ENCODE measurements at regions not wholly inside any gene's neighbourhood (a gene's known extent, or its start where the extent isn't known, plus 50 kb on each side); places are given as distances from the start of the nearest gene placed in this dataset.

DNA sequence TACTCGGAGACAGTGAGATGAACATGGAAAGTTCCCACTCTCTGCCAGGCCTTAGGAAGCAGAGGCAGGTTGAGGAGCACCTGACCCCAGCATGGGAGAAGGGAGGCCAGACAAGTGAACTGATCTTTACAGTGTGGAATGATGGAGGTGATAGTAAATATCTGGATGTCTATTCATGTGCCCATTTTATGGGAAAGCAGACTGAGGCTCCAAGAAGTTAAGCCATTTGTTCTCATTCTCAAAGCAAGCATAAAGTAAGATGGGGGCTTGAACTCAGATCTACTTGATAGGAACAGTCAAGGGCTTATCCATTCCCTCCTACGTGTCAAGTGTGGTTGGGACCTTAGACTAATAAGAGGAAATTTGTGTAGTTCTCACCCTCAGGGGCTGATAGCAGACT, 461.5 kb downstream of the MN1 start:
- intact Hi-C loops (cut with DNase I): no loop called here
- H3K27ac ChIP-seq: no peak overlapping the region
- no peak for TF ChIP-seq POLR2A (IDR thresholded peaks at IDR 0.05)
- TF ChIP-seq, protein P1, sequence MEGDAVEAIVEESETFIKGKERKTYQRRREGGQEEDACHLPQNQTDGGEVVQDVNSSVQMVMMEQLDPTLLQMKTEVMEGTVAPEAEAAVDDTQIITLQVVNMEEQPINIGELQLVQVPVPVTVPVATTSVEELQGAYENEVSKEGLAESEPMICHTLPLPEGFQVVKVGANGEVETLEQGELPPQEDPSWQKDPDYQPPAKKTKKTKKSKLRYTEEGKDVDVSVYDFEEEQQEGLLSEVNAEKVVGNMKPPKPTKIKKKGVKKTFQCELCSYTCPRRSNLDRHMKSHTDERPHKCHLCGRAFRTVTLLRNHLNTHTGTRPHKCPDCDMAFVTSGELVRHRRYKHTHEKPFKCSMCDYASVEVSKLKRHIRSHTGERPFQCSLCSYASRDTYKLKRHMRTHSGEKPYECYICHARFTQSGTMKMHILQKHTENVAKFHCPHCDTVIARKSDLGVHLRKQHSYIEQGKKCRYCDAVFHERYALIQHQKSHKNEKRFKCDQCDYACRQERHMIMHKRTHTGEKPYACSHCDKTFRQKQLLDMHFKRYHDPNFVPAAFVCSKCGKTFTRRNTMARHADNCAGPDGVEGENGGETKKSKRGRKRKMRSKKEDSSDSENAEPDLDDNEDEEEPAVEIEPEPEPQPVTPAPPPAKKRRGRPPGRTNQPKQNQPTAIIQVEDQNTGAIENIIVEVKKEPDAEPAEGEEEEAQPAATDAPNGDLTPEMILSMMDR (IDR thresholded peaks at IDR 0.05): no peak
- TF ChIP-seq POLR2AphosphoS5 (IDR thresholded peaks at IDR 0.05): no peak
- no peaks in the 10 kb centered on the region for H3K27me3 ChIP-seq (replicated peaks; ENCODE audit: insufficient read depth)
- H3K36me3 ChIP-seq: no peaks in the 10 kb centered on the region
- WGBS: 84% methylated on average over 2 of the region's 2 CpGs
- no peak overlapping the region for H3K4me3 ChIP-seq
- no peak for DNase-seq (ENCODE audit: low spot score)
- no peaks in the 10 kb centered on the region for H3K4me1 ChIP-seq (replicated peaks)
- no peaks in the 10 kb centered on the region for H3K9me3 ChIP-seq

- 93% methylated on average over 1 of the region's 1 CpG for WGBS
- Histone ChIP-seq H3K9me3 (no peaks in the 10 kb centered on the region), H3K4me1 (replicated peaks) (no peaks in the 10 kb centered on the region), H3K27me3 (replicated peaks; ENCODE audit: insufficient read depth) (no peaks in the 10 kb centered on the region), H3K4me3 (no peak overlapping the region), H3K36me3 (no peaks in the 10 kb centered on the region), H3K27ac (no peak overlapping the region)
- no peak for DNase-seq (ENCODE audit: low spot score)
- intact Hi-C loops (cut with DNase I): no loop called here
- no peak for TF ChIP-seq POLR2A (IDR thresholded peaks at IDR 0.05)
- no peak for TF ChIP-seq POLR2AphosphoS5 (IDR thresholded peaks at IDR 0.05)
- TF ChIP-seq, protein P1 (IDR thresholded peaks at IDR 0.05): no peak
These were observed 457.0 kb downstream of the MN1 start for GRCh38 chr22:27344546-27344945.

- Histone ChIP-seq H3K4me3 (no peak overlapping the region), H3K27ac (no peak overlapping the region), H3K4me1 (replicated peaks) (no peaks in the 10 kb centered on the region), H3K27me3 (replicated peaks; ENCODE audit: insufficient read depth) (no peaks in the 10 kb centered on the region), H3K36me3 (no peaks in the 10 kb centered on the region), H3K9me3 (no peaks in the 10 kb centered on the region)
- TF ChIP-seq POLR2AphosphoS5 (IDR thresholded peaks at IDR 0.05): no peak
- TF ChIP-seq, protein P1 (IDR thresholded peaks at IDR 0.05): no peak
- no peak for TF ChIP-seq POLR2A (IDR thresholded peaks at IDR 0.05)
- DNase-seq (ENCODE audit: low spot score): no peak
- 38% methylated on average over 7 of the region's 7 CpGs for WGBS
- intact Hi-C loops (cut with DNase I): no loop called here
These were observed 455.9 kb downstream of the MN1 start for GRCh38 chr22:27345691-27346090.

DNA sequence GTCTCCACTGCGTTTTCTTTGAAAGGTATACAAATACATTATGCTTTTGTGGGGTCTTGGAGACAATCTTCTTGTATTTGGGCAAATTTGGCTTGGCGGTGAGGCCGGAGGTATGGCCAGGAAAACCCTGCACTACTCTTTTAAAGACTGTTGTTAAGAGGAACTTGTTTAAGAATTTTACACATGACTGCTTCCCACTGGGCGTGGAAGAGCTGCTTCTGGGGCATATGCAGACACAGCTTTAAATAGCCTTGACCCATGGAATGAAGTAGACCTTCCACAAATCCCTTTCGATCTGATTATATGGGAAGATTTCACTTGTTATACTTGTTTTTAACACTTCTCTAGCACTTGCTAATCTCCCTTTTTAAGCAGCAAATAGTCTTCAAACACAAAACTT, 453.6 kb downstream of the MN1 start:
- Histone ChIP-seq H3K4me3 (no peak overlapping the region), H3K4me1 (replicated peaks) (no peaks in the 10 kb centered on the region), H3K9me3 (no peaks in the 10 kb centered on the region), H3K27me3 (replicated peaks; ENCODE audit: insufficient read depth) (no peaks in the 10 kb centered on the region), H3K36me3 (no peaks in the 10 kb centered on the region), H3K27ac (no peak overlapping the region)
- DNase-seq (ENCODE audit: low spot score): no peak
- WGBS: 71% methylated on average over 5 of the region's 5 CpGs
- TF ChIP-seq POLR2A (IDR thresholded peaks at IDR 0.05) (no peak), POLR2AphosphoS5 (IDR thresholded peaks at IDR 0.05) (no peak)
- TF ChIP-seq, protein P1 (IDR thresholded peaks at IDR 0.05): no peak
- intact Hi-C loops (cut with DNase I): no loop called here

GRCh38 chr22:27348634-27349033, 452.9 kb downstream of the MN1 start:
- H3K4me3 ChIP-seq: no peak overlapping the region
- no peaks in the 10 kb centered on the region for H3K36me3 ChIP-seq
- H3K9me3 ChIP-seq: no peaks in the 10 kb centered on the region
- H3K27me3 ChIP-seq (replicated peaks; ENCODE audit: insufficient read depth): no peaks in the 10 kb centered on the region
- no peak overlapping the region for H3K27ac ChIP-seq
- TF ChIP-seq, protein P1 (IDR thresholded peaks at IDR 0.05): no peak
- TF ChIP-seq POLR2A (IDR thresholded peaks at IDR 0.05) (no peak), POLR2AphosphoS5 (IDR thresholded peaks at IDR 0.05) (no peak)
- intact Hi-C loops (cut with DNase I): no loop called here
- WGBS: 76% methylated on average over 3 of the region's 3 CpGs
- no peaks in the 10 kb centered on the region for H3K4me1 ChIP-seq (replicated peaks)
- no peak for DNase-seq (ENCODE audit: low spot score)

Data from prostate gland (tissue), 2 donors.